IPS-18a (cell line): ENCODE measurements at regions not wholly inside any gene's neighbourhood (a gene's known extent, or its start where the extent isn't known, plus 50 kb on each side); places are given as distances from the start of the nearest gene placed in this dataset.

ENCODE experiments used
- H3K27ac ChIP-seq: one replicate; pipeline ENCODE4 v1.5.1; 2013; ENCODE audit warnings: low read length
- H3K27me3 ChIP-seq: one replicate; pipeline ENCODE4 v1.6.1; 2013; ENCODE audit warnings: mild to moderate bottlenecking, low read length; ENCODE audit not compliant: control insufficient read depth, insufficient read depth
- H3K36me3 ChIP-seq: one replicate; pipeline ENCODE4 v1.6.1; 2013; ENCODE audit warnings: low read depth, low read length; ENCODE audit not compliant: control insufficient read depth
- H3K4me1 ChIP-seq: one replicate; pipeline ENCODE4 v1.6.1; 2013; ENCODE audit warnings: low read depth, low read length; ENCODE audit not compliant: control insufficient read depth
- H3K4me3 ChIP-seq: one replicate; pipeline ENCODE4 v1.5.1; 2013; ENCODE audit warnings: low read length
- H3K9ac ChIP-seq: one replicate; pipeline ENCODE4 v1.6.1; 2013; ENCODE audit warnings: mild to moderate bottlenecking, low read length, moderate library complexity
- H3K9me3 ChIP-seq: one replicate; pipeline ENCODE4 v1.6.1; 2013; ENCODE audit warnings: low read depth, low read length; ENCODE audit not compliant: control insufficient read depth

DNA sequence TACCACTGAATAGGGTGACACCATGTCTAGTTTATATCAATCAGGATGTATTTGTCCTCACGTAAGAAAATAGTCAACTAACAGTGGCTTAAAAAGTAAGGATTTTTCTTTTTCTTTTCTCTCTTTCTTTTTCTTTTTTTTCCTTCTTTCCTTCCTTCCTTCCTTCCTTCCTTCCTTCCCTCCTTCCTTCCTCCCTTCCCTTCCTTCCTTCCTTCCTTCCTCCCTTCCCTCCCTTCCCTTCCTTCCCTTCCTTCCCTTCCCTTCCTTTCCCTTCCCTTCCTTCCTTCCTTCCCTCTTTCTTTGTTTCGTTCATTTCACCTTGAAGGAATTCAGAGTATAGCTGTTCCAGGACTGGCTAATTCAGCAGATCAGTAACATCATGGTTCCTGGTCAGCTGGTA, 83.2 kb downstream of the SOX4 start:
- Histone ChIP-seq H3K9ac (no peak overlapping the region), H3K4me1 (peaks cover 6% of the 10 kb centered on the region), H3K9me3 (no peaks in the 10 kb centered on the region), H3K27ac (no peak overlapping the region), H3K36me3 (peaks cover 7% of the 10 kb centered on the region), H3K4me3 (no peak overlapping the region), H3K27me3 (no peaks in the 10 kb centered on the region)

DNA sequence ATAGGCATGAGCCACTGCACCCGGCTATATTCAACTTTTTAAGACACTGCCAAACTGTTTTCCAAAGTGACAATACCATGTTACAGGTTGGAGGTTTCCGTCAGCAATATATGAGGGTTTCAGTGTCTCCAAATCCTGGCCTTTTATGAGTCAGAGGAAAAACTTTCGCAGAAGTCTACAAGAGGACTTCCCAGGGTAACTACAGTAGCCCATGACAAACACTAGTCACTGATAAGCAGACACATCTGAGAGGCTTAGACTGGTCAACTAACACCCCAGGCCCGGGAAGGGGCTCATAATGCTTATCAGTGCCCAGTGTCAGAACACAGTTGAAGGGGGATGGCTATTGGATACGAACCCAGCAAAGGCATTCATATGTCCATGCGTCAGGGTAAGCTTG, 85.4 kb downstream of the SOX4 start:
- no peaks in the 10 kb centered on the region for H3K27me3 ChIP-seq

DNA sequence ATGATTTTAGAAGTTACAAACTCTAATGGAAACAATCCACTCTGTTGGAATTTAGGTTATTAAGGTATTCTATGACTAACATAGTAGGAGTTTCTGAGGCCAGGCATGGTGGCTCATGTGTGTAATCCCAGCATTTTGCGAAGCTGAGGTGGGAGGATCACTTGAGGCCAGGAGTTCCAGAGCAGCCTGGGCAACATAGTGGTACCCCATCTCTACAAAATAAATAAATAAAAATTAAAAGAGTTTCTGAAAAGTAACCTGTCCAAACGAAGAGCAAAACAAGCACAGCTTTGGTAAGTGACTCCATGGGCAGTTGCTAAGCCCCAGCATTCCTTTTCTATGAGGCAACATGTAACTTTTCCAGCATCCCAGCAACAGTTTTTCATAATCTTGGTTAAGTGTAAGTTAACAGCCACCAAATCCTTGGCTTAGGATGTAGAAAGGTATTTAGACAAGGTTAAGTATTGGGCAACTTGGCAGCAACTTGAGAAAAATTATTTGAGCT, 86.3 kb downstream of the SOX4 start:
- peaks cover 14% of the 10 kb centered on the region for H3K36me3 ChIP-seq
- no peaks in the 10 kb centered on the region for H3K9me3 ChIP-seq
- H3K9ac ChIP-seq = no peak overlapping the region
- H3K4me3 ChIP-seq = no peak overlapping the region
- H3K4me1 ChIP-seq = peaks cover 6% of the 10 kb centered on the region
- no peak overlapping the region for H3K27ac ChIP-seq
- H3K27me3 ChIP-seq = no peaks in the 10 kb centered on the region

More for the DNA sequence above, 85.4 kb downstream of the SOX4 start:
- Histone ChIP-seq H3K27ac (no peak overlapping the region), H3K9ac (no peak overlapping the region), H3K9me3 (no peaks in the 10 kb centered on the region), H3K4me1 (peaks cover 6% of the 10 kb centered on the region), H3K36me3 (peaks cover 14% of the 10 kb centered on the region), H3K4me3 (no peak overlapping the region)

DNA sequence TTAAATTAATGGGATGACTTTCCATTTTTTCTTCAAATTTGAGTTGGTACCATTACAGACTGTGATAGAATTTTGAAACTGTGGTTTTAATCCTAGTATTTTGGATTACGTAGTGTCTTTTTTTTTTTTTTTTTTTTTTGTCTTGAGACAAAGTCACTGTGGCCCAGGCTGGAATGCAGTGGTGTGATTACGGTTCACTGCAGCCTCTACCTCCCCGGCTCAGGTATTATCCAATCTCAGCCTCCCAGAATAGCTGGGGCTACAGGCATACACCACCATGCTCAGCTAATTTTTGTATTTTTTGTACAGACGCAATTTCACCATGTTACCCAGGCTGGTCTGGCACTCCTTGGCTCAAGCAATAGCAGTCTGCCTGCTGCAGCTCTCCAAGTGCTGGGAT, 87.1 kb downstream of the SOX4 start:
- H3K4me3 ChIP-seq = no peak overlapping the region
- H3K27me3 ChIP-seq = no peaks in the 10 kb centered on the region
- H3K36me3 ChIP-seq = peaks cover 14% of the 10 kb centered on the region
- H3K27ac ChIP-seq = no peak overlapping the region
- no peak overlapping the region for H3K9ac ChIP-seq
- no peaks in the 10 kb centered on the region for H3K9me3 ChIP-seq
- H3K4me1 ChIP-seq = peaks cover 6% of the 10 kb centered on the region

DNA sequence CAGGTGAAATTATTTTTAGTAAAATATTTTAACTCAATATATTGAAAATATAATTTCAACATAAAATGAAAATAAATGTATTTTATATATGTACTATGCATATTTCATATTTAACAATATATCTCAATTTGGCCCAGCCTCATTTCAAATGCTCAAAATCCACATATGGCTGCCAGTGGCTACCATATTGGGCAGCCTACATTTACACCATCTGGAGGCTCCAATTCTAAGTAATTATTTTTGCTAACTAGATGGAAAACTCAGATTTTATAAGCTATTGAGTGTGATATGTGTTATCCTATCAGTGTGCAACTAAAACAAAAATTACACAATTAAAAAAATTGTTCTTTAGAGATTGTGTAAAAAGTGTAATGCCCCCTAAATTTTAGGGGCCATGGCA, 96.9 kb downstream of the SOX4 start:
- no peak overlapping the region for H3K27ac ChIP-seq
- peaks cover 10% of the 10 kb centered on the region for H3K36me3 ChIP-seq
- no peak overlapping the region for H3K9ac ChIP-seq
- no peaks in the 10 kb centered on the region for H3K9me3 ChIP-seq
- H3K27me3 ChIP-seq = no peaks in the 10 kb centered on the region
- H3K4me3 ChIP-seq = no peak overlapping the region
- H3K4me1 ChIP-seq = peaks cover 47% of the 10 kb centered on the region

DNA sequence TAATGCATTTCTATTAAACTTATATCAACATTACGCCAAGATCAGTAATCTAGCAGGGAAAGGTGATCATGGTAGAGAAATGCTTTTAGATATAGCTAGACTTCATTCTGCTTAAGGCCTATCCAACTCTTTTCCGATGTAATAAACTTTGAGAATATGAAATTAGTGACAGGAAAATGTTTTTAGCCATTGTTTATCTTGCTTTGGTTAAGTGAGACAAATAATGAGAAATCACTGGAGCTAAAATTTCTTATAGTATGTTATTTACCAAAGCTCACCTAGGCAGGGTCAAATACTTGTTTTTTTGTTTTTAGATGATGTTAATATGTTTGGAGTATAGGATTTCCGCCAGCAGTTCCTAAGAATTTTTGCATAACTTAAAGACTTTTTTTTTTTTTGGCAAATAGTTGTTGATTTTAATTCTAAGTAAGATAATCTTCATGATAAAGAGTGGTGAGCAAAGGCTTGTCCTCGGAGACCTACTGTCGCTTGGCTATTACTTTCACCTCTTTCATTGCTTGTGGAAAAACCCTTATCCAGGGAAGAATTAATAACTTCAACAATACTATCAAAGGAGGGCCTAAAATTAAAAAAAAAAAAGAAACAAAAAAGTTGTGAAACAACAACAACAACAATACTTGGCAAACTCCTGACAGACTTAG, 98.3 kb downstream of the SOX4 start:
- no peaks in the 10 kb centered on the region for H3K9me3 ChIP-seq
- H3K4me1 ChIP-seq = peaks cover 47% of the 10 kb centered on the region
- H3K9ac ChIP-seq = peak overlapping the region; percentile 25
- H3K27me3 ChIP-seq = no peaks in the 10 kb centered on the region
- H3K4me3 ChIP-seq = peak overlapping the region; percentile 43
- peak overlapping the region; percentile 59 for H3K27ac ChIP-seq
- peaks cover 10% of the 10 kb centered on the region for H3K36me3 ChIP-seq

DNA sequence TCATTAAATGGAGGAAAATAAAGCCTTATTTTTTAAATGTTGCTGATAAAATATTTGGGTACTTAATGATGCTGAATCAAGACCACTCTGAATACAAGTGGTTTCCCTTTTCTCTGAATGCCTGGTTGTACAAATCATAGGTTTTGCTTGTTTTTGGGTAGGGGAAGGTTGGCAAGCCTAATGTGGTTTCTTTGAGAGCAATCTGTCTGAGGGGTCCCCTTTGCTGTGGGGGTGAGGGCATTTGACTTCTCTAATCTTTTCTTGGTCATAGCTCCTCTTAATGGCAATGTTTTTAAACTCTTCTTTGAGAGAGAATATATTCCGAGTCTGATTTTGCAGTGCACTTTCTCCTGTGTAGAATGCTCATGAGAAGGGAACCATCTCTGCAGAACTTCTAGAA, 99.2 kb downstream of the SOX4 start:
- Histone ChIP-seq H3K36me3 (peaks cover 7% of the 10 kb centered on the region), H3K27ac (peak overlapping the region; percentile 55), H3K9me3 (no peaks in the 10 kb centered on the region), H3K27me3 (no peaks in the 10 kb centered on the region), H3K4me1 (peaks cover 47% of the 10 kb centered on the region), H3K9ac (peak overlapping the region; percentile 1), H3K4me3 (peak overlapping the region; percentile 43)

DNA sequence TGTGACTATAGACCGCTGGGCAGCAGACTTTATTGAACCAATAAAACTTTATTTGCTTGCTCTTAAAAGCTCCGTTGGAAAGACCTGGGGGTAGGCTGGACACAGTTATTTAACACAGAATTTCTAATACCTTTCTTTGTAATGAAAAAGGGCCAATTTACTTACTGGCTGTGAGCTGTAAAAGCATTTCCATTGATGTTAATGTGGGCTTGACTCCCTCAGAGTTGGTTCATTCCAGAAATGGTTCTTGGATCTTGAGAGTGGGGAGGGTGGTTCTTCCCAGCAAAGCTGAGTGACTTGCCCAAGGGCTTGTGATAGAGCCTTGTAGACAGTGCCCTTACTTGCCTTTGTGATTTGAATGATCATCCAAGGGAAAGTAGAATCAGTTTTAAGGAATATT, 100.6 kb downstream of the SOX4 start:
- H3K27me3 ChIP-seq = no peaks in the 10 kb centered on the region
- H3K36me3 ChIP-seq = peaks cover 3% of the 10 kb centered on the region
- H3K27ac ChIP-seq = no peak overlapping the region
- H3K9me3 ChIP-seq = no peaks in the 10 kb centered on the region
- no peak overlapping the region for H3K9ac ChIP-seq
- H3K4me1 ChIP-seq = peaks cover 42% of the 10 kb centered on the region
- no peak overlapping the region for H3K4me3 ChIP-seq

DNA sequence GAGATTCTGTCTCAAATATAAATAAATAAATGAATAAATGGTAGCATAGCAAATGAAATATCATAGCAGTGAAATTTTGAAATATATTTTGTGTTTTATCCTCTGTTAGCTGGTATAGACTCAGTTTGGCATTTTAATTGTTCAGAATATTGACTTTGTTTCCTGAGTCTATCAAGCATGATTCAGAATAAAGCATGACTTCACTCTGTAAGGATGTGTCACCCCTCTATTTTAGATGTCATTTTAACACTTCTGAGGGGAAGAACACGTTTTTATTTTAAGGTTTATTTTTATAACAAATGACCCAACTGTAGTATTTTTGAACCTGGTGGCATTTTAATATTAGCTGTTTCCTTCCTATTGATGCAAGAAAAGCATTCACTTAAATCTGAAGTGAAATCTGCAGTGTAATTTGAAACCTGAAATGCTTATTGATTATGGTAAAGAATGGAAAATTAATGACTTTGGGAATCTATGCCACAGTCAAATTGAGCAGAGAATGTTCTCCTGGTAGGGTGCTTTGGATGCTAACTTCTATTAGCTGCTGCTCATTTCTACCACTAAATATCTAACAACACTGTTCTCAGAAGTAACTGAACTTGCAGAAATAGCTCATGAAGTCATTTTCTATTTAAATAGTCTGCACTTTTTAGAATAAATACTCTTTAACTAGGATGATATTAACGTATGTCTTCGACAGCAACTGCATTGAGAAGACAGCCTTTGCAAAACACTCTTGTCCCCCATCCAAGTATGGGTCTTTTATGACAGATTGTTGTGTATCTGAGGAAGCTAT, 114.2 kb downstream of the SOX4 start:
- Histone ChIP-seq H3K36me3 (no peaks in the 10 kb centered on the region), H3K9me3 (no peaks in the 10 kb centered on the region), H3K27me3 (no peaks in the 10 kb centered on the region), H3K4me3 (no peak overlapping the region), H3K9ac (no peak overlapping the region), H3K4me1 (peaks cover 26% of the 10 kb centered on the region), H3K27ac (no peak overlapping the region)

DNA sequence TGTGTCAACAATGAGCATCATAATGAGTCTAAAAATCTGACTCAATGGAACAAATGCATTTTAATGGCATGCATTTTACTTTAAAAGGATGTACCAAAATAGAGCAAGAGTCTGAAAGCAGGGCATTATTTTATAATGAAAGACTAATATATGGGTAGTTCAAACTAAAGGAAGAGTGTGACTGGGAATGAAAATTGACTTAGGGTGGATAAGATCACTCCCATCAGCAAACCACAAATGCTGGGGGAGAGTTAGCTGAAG, 114.7 kb downstream of the SOX4 start:
- no peaks in the 10 kb centered on the region for H3K9me3 ChIP-seq
- H3K27me3 ChIP-seq = no peaks in the 10 kb centered on the region
- H3K9ac ChIP-seq = no peak overlapping the region
- no peak overlapping the region for H3K27ac ChIP-seq
- H3K4me1 ChIP-seq = peaks cover 29% of the 10 kb centered on the region
- H3K36me3 ChIP-seq = no peaks in the 10 kb centered on the region
- H3K4me3 ChIP-seq = no peak overlapping the region

DNA sequence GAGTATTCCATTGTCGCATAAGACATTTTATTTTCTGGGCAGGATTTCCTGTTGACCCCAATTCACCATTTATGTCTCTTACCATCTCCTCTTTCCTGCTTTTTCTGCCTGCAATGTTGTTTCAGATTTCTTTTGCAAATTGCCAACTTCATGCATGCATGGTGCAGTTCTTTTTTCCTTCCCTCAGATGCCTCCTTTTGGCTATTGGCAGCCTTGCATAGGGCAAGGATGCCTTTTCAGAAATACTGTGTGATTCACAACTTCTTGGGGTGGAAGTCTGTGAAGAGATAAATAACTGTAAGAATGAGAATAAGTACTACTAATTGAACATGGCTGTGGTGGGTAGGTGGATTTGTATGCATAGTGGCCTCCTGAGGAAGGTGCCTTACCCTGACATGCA, 116.7 kb downstream of the SOX4 start:
- H3K27ac ChIP-seq = no peak overlapping the region
- H3K9ac ChIP-seq = no peak overlapping the region
- H3K9me3 ChIP-seq = no peaks in the 10 kb centered on the region
- H3K36me3 ChIP-seq = no peaks in the 10 kb centered on the region
- no peak overlapping the region for H3K4me3 ChIP-seq
- H3K4me1 ChIP-seq = peaks cover 32% of the 10 kb centered on the region
- H3K27me3 ChIP-seq = no peaks in the 10 kb centered on the region
